NCI-H510A (cell line): ENCODE measurements at regions not wholly inside any gene's neighbourhood (a gene's known extent, or its start where the extent isn't known, plus 50 kb on each side); places are given as distances from the start of the nearest gene placed in this dataset.
"Not testable (repeated sequence)": the region's sequence is repeated elsewhere in the genome, so short reads cannot be mapped to it uniquely, and the experiment has no call there.

Source experiments
- DNase-seq: peaks from one replicate; lab custom pipeline; 2025; lab: John Stamatoyannopoulos, UW

- peak; percentile 96 for DNase-seq
Measured at GRCh38 chr17:20908313-20909267, 134.2 kb downstream of the USP22 start.

- no peak for DNase-seq
Measured at GRCh38 chr17:20914658-20915057, 128.2 kb downstream of the USP22 start.

GRCh38 chr17:20916383-20916782 is 126.4 kb downstream of the USP22 start:
- DNase-seq: no peak

- not testable (repeated sequence) for DNase-seq
Measured at GRCh38 chr17:20917610-20918306, 125.1 kb downstream of the USP22 start.

GRCh38 chr17:20920095-20920814 is 122.6 kb downstream of the USP22 start:
- DNase-seq: no peak

- DNase-seq: no peak
Measured at GRCh38 chr17:20920815-20921199, 122.0 kb downstream of the USP22 start.

- no peak for DNase-seq
Measured at GRCh38 chr17:20922128-20922670, 120.6 kb downstream of the USP22 start.

GRCh38 chr17:20924306-20924705 is 118.5 kb downstream of the USP22 start:
- no peak for DNase-seq

- no peak for DNase-seq
Measured at GRCh38 chr17:20925091-20925490, 117.7 kb downstream of the USP22 start.

- DNase-seq: no peak
Measured at GRCh38 chr17:20925954-20926353, 116.9 kb downstream of the USP22 start.

GRCh38 chr17:20926532-20926931 is 116.3 kb downstream of the USP22 start:
- DNase-seq: no peak

GRCh38 chr17:20927308-20927977 is 115.4 kb downstream of the USP22 start:
- no peak for DNase-seq

GRCh38 chr17:20929334-20929733 is 113.5 kb downstream of the USP22 start:
- DNase-seq: no peak

- no peak for DNase-seq
Measured at GRCh38 chr17:20930081-20930760, 112.6 kb downstream of the USP22 start.

GRCh38 chr17:20933040-20933439 is 109.8 kb downstream of the USP22 start:
- not testable (repeated sequence) for DNase-seq

- DNase-seq: no peak
Measured at GRCh38 chr17:20934288-20934687, 108.5 kb downstream of the USP22 start.

- no peak for DNase-seq
Measured at GRCh38 chr17:20935740-20936139, 107.1 kb downstream of the USP22 start.

- no peak for DNase-seq
Measured at GRCh38 chr17:20938244-20938643, 104.6 kb downstream of the USP22 start.

- DNase-seq: no peak
Measured at GRCh38 chr17:20938988-20939615, 103.7 kb downstream of the USP22 start.

GRCh38 chr17:20941872-20942271 is 100.9 kb downstream of the USP22 start:
- no peak for DNase-seq
